ACC112 (cell line): ENCODE measurements at regions not wholly inside any gene's neighbourhood (a gene's known extent, or its start where the extent isn't known, plus 50 kb on each side); places are given as distances from the start of the nearest gene placed in this dataset.
"Not testable (repeated sequence)": the region's sequence is repeated elsewhere in the genome, so short reads cannot be mapped to it uniquely, and the experiment has no call there.

ENCODE experiments used
- H2AFZ ChIP-seq: fragments of 200-600 bp; sonication (generic); one replicate; pipeline ENCODE4 v1.6.0; 2017; ENCODE audit warnings: antibody characterized with exemption, low read length; ENCODE audit not compliant: unreplicated experiment
- H3K27ac ChIP-seq: fragments of 200-600 bp; sonication (generic); 2 replicates; pipeline ENCODE4 v1.5.1; 2014; ENCODE audit warnings: low read depth, mild to moderate bottlenecking, antibody characterized with exemption, low read length, moderate library complexity
- H3K27me3 ChIP-seq: fragments of 200-600 bp; sonication (generic); 2 replicates; pipeline ENCODE4 v1.6.1; 2014; ENCODE audit warnings: mild to moderate bottlenecking, antibody characterized with exemption, low read length, moderate library complexity, mixed read lengths; ENCODE audit not compliant: insufficient read depth
- H3K36me3 ChIP-seq: fragments of 200-600 bp; sonication (generic); 2 replicates; pipeline ENCODE4 v1.6.1; 2016; ENCODE audit warnings: mild to moderate bottlenecking, antibody characterized with exemption, low read length, moderate library complexity, mixed read lengths; ENCODE audit not compliant: insufficient read depth
- H3K4me1 ChIP-seq: fragments of 200-600 bp; sonication (generic); one replicate; pipeline ENCODE4 v1.6.1; 2016; ENCODE audit warnings: low read length, mixed read lengths; ENCODE audit not compliant: insufficient read depth, unreplicated experiment, control insufficient read depth
- H3K4me3 ChIP-seq: fragments of 200-600 bp; sonication (generic); 2 replicates; pipeline ENCODE4 v1.5.1; 2014; ENCODE audit warnings: mild to moderate bottlenecking, low read depth, low read length
- H3K79me2 ChIP-seq: fragments of 200-600 bp; sonication (generic); one replicate; pipeline ENCODE4 v1.6.0; 2016; ENCODE audit warnings: low read length; ENCODE audit not compliant: control insufficient read depth, unreplicated experiment, insufficient read depth

GRCh38 chr7:119266790-119267189, 1006.2 kb upstream of the KCND2 start:
- H2AFZ ChIP-seq, H3K36me3 ChIP-seq, H3K4me1 ChIP-seq, H3K27ac ChIP-seq, H3K79me2 ChIP-seq, H3K27me3 ChIP-seq, H3K4me3 ChIP-seq: not testable (repeated sequence)

DNA sequence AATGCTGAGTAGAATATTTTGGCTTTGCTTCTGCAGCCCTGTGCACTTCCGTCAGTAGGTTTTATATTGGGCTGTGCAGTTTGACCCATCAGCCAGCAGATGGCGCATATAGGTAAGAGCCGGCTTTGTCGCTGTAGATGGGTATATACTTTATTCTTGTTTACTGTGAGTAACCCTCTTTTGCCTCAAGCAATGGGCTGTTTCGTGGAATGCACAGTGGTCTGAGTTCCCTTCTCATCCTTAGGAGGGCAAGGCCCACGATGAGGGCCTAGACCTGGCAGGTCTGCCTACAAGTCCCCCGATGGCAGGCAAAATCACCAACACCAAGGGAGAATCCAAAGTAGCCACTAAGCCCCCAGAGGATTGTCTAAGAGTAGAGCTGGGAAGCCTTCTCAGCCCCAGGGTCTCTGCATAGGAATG, 1002.9 kb upstream of the KCND2 start:
- Histone ChIP-seq H3K27ac (no peak overlapping the region), H3K4me1 (no peaks in the 10 kb centered on the region), H3K4me3 (no peak overlapping the region), H3K27me3 (no peaks in the 10 kb centered on the region), H2AFZ (no peak overlapping the region), H3K79me2 (no peaks in the 10 kb centered on the region), H3K36me3 (no peaks in the 10 kb centered on the region)

GRCh38 chr7:119270644-119271043, 1002.3 kb upstream of the KCND2 start:
- H3K79me2 ChIP-seq = no peaks in the 10 kb centered on the region
- no peaks in the 10 kb centered on the region for H3K36me3 ChIP-seq
- H2AFZ ChIP-seq = no peak overlapping the region
- no peak overlapping the region for H3K27ac ChIP-seq
- H3K27me3 ChIP-seq = no peaks in the 10 kb centered on the region
- no peak overlapping the region for H3K4me3 ChIP-seq
- no peaks in the 10 kb centered on the region for H3K4me1 ChIP-seq

DNA sequence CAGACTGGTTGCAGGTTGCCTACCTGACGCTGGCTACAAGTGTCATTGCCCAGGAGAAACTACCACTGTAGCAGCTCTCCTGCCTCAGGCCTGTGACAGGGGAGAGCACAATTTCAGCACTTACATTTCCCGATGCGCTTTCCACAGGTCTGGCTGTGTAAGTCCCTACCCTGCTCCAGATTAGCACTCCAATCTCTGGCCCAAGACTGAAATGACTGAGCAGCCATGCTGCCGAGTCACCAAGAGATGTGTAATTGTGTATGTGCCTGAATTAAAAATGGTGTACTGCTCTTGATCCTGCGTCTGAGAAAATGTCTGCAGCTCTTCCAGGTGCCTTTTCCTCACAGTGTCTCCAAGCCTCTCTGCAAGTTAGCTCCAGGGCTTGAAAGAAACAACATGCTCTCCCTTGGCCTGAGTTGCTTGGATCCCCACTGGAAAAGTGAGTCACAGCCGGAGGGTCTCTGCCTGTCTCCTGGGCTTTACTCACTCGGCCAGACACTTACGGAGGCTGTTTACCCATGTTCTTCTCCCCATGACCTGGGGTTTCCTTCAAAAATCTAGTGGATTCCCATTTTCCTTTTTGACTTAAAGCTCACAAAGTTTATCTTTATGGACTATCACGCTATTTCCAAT, 1001.7 kb upstream of the KCND2 start:
- H2AFZ ChIP-seq = no peak overlapping the region
- H3K4me1 ChIP-seq = no peaks in the 10 kb centered on the region
- no peak overlapping the region for H3K27ac ChIP-seq
- H3K36me3 ChIP-seq = no peaks in the 10 kb centered on the region
- H3K79me2 ChIP-seq = no peaks in the 10 kb centered on the region
- no peak overlapping the region for H3K4me3 ChIP-seq
- no peaks in the 10 kb centered on the region for H3K27me3 ChIP-seq

DNA sequence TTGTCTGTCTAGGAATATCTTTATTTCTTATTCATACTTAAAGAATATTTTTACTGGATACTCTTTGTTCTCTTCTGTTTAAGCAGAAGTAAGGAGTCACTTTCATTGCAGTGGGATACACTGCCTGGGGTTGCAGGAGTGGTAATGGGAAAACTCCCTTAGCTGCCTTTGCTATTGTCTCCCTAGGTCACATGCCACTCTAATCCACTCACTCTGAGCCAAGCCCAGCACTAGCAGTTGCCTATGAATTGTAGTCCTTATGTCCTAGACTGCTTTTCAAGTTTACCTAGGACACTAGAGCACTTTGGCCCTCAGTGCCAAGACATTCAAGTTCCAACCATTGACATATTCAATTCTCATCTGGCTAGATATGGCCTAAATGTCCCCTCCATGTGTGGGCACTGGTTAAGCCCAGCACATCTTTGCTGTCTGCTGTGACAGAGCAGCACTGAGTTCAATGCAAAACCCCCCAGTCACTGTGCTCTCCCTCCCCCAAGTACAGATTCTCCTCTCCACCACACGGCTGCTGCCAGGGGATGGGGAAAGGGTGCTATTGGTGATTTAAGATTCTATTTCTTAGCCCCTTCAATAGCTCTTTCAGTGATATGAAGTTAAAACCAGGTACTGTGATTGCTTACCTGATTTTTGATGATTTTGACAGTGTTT, 991.7 kb upstream of the KCND2 start:
- Histone ChIP-seq H3K27ac (no peak overlapping the region), H3K79me2 (no peaks in the 10 kb centered on the region), H3K4me3 (no peak overlapping the region), H3K27me3 (no peaks in the 10 kb centered on the region), H2AFZ (no peak overlapping the region), H3K36me3 (no peaks in the 10 kb centered on the region), H3K4me1 (no peaks in the 10 kb centered on the region)

- no peak overlapping the region for H2AFZ ChIP-seq
- H3K27me3 ChIP-seq = no peaks in the 10 kb centered on the region
- no peak overlapping the region for H3K27ac ChIP-seq
- no peaks in the 10 kb centered on the region for H3K4me1 ChIP-seq
- H3K36me3 ChIP-seq = no peaks in the 10 kb centered on the region
- H3K79me2 ChIP-seq = no peaks in the 10 kb centered on the region
- no peak overlapping the region for H3K4me3 ChIP-seq
Measured at GRCh38 chr7:119283353-119283752, 989.6 kb upstream of the KCND2 start.

DNA sequence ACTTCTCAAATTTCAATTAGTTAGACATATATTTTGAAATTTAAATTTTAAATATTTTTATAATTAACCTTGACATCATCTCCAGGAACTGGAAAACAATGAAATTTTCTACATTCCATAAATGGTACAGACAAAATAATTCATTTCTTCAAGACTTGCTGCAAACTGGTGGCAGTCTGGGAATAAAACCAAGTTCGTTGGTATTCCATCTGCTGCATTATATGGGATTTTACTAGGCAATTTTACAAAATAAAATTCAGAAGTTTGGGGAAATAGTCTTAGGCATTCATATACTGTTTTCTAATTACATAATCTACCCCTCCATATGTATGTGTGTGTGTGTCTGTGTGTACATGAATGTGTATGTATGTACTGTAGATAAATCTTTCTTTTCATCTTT, 984.6 kb upstream of the KCND2 start:
- Histone ChIP-seq H3K27me3 (no peaks in the 10 kb centered on the region), H3K4me1 (no peaks in the 10 kb centered on the region), H3K79me2 (no peaks in the 10 kb centered on the region), H2AFZ (no peak overlapping the region), H3K27ac (no peak overlapping the region), H3K36me3 (no peaks in the 10 kb centered on the region), H3K4me3 (no peak overlapping the region)

DNA sequence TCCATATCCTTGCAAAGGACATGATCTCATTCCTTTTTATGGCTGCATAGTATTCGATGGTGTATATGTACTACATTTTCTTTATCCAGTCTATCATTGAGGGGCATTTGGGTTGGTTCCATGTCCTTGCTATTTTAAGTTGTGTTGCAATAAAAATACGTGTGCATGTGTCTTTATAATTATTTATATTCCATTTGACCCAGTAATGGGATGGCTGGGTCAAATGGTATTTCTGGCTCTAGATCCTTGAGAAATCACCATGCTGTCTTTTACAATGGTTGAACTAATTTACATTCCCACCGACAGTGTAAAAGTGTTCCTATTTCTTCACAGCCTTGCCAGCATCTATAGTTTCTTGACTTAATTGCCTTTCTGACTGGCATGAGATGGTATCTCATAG, 972.6 kb upstream of the KCND2 start:
- not testable (repeated sequence) for H3K27me3 ChIP-seq, H3K36me3 ChIP-seq, H2AFZ ChIP-seq, H3K79me2 ChIP-seq, H3K4me1 ChIP-seq, H3K4me3 ChIP-seq, H3K27ac ChIP-seq

- Histone ChIP-seq H3K4me1 (no peaks in the 10 kb centered on the region), H3K27me3 (no peaks in the 10 kb centered on the region), H3K4me3 (no peak overlapping the region), H3K36me3 (no peaks in the 10 kb centered on the region), H2AFZ (no peak overlapping the region), H3K79me2 (no peaks in the 10 kb centered on the region), H3K27ac (no peak overlapping the region)
Measured at GRCh38 chr7:119320316-119320715, 952.7 kb upstream of the KCND2 start.

DNA sequence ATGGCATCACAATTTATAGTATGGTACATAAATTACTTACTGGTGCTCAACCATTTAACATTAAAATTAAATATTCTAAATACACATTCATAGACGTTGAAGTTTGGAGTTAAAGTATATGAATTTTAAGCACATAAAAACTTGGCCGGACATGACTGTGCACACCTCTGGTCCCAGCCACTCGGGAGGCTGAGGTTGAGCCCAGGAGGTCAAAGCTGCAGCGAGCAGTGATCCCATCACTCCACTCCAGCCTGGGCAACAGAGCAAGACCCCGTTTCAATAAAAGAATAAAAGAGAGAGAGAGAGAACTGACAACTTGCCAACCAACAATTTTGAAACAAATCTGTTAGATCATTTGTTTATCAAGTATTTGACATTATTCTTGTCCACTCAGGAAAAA, 943.3 kb upstream of the KCND2 start:
- Histone ChIP-seq H3K4me3 (no peak overlapping the region), H3K4me1 (no peaks in the 10 kb centered on the region), H3K27me3 (no peaks in the 10 kb centered on the region), H2AFZ (no peak overlapping the region), H3K36me3 (no peaks in the 10 kb centered on the region), H3K27ac (no peak overlapping the region), H3K79me2 (no peaks in the 10 kb centered on the region)

- H3K79me2 ChIP-seq = no peaks in the 10 kb centered on the region
- H3K4me3 ChIP-seq = no peak overlapping the region
- H3K27ac ChIP-seq = no peak overlapping the region
- H3K36me3 ChIP-seq = no peaks in the 10 kb centered on the region
- no peaks in the 10 kb centered on the region for H3K4me1 ChIP-seq
- no peaks in the 10 kb centered on the region for H3K27me3 ChIP-seq
- no peak overlapping the region for H2AFZ ChIP-seq
Measured at GRCh38 chr7:119335405-119335804, 937.6 kb upstream of the KCND2 start.
